NT2/D1 (cell line): ENCODE measurements at regions not wholly inside any gene's neighbourhood (a gene's known extent, or its start where the extent isn't known, plus 50 kb on each side); places are given as distances from the start of the nearest gene placed in this dataset.

ENCODE experiments used
- SUZ12 ChIP-seq: IDR thresholded peaks from 2 replicates; pipeline ENCODE4 v1.6.1; 2011; ENCODE audit not compliant: insufficient read length, insufficient read depth; ENCODE audit errors: extremely low read depth
- YY1 ChIP-seq: IDR thresholded peaks from 2 replicates; pipeline ENCODE4 v1.6.1; 2011; ENCODE audit not compliant: insufficient read length, insufficient read depth

GRCh38 chr7:116361767-116362166 is 137.8 kb upstream of the CAV2 start:
- TF ChIP-seq YY1 (no peak), SUZ12 (no peak)
